GM18951 (cell line): ENCODE measurements at regions not wholly inside any gene's neighbourhood (a gene's known extent, or its start where the extent isn't known, plus 50 kb on each side); places are given as distances from the start of the nearest gene placed in this dataset.
"Not testable (repeated sequence)": the region's sequence is repeated elsewhere in the genome, so short reads cannot be mapped to it uniquely, and the experiment has no call there.

ENCODE experiments used
- POLR2A ChIP-seq: IDR thresholded peaks from 4 replicates; pipeline ENCODE4 v1.6.1; 2011; ENCODE audit warnings: mild to moderate bottlenecking; ENCODE audit not compliant: insufficient read length, insufficient read depth; ENCODE audit errors: extremely low read depth
- in situ Hi-C: fragments of 300-500 bp; cut with MboI; formaldehyde crosslinking; loops from one replicate; pipeline ENCODE4 v1.12.0; 2022; ENCODE audit warnings: low sequenced_read_pairs, mixed read lengths, inconsistent platforms; ENCODE audit not compliant: unreplicated experiment

DNA sequence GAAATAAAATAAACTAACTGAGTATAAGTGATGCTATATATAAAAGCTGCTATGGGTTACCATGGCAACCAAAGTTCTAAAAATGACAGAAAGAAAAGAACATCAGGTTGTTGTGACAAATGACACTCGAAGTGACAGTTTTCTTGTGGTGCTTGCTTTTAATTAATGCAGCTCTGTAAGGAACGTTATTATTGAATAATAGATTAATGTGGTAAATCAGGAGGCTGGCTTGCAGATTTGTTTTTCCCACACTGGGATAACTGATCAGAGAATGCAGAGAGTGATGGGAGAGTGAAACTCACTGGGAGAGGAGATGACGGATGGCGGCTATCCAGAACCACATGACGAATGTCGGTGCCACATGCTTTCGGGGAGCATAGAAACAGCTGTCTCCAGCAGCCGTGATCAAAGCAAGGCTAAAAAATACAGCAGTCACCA lies 207.0 kb upstream of the ATP10A start:
- no peak for TF ChIP-seq POLR2A
- in situ Hi-C loops: no loop called here

DNA sequence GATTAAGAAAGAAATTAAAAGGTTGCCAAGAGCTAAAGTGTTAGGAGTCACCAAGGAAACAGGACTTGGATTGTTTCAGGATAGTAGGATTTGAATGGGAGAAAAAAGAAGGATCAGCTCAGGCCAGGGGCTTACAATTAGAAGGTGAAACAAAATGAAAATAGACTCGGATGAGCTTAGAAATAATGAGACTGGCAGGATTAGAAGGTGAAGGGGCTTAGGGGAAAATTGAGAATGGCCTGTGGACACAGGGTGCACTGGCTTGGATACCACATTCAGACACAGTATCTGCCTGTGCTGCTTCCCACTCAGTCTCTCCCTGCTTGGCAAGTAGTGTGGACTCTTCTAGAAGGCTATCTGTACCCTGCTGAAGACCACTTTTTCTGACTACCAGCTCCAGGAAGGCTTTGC lies 206.1 kb upstream of the ATP10A start:
- in situ Hi-C loops: no loop called here
- TF ChIP-seq POLR2A: no peak

DNA sequence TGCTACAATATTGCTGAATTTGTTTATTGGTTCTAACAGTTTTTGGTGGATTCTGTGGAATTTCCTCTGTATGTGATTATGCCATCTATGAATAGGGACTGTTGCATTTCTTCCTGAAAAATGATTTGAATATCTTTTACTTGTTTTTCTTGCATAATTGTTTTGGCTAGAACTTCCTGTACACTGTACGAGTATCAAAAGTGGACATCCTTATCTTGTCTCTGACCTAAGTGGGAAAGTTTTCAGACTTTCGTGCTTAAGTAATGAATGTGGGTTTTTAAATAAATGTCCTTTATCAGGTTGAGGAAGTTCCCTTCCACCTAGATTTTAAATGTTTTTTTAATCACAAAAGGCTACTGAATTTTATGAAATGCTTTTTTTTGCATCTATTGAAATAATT lies 203.8 kb upstream of the ATP10A start:
- TF ChIP-seq POLR2A: no peak
- in situ Hi-C loops: no loop called here

DNA sequence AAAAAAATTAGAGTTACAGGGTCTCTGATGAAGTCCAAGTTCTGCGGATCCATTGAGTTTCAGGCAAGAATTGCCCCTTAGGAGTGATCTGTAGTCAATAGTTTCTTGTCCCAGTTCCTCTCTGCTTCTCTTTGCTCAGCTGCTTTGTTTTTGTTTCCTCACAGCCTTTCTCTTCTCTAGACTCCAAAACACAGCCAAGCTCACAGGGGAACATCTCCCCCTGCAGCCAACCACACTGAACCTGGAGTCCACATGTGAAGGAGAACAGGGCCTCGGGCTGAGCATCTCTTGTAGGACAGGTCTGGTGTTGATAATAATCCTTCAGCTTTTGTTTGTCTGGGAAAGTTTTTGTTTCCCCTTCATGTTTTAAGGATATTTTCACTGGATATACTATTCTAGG lies 202.6 kb upstream of the ATP10A start:
- no peak for TF ChIP-seq POLR2A
- in situ Hi-C loops: no loop called here

DNA sequence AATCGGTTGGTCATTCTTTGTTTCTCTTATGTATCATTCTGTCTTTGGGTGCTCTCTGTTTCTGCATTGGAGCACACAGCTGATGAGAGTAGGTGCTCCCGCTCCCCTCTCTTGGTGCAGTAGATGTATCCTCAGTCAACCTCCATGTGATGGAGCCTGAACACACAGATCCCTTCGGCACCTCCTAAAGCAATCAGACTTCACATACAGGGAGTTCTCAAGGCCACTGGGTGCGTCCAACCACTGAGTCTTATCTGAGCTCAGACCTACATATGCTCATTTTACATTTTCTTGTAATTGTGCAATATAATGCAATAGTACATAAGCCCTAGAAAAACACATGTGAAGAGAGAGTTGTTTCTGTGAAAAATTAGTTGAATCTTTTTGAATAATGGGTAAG lies 198.1 kb upstream of the ATP10A start:
- in situ Hi-C loops: no loop called here
- no peak for TF ChIP-seq POLR2A

DNA sequence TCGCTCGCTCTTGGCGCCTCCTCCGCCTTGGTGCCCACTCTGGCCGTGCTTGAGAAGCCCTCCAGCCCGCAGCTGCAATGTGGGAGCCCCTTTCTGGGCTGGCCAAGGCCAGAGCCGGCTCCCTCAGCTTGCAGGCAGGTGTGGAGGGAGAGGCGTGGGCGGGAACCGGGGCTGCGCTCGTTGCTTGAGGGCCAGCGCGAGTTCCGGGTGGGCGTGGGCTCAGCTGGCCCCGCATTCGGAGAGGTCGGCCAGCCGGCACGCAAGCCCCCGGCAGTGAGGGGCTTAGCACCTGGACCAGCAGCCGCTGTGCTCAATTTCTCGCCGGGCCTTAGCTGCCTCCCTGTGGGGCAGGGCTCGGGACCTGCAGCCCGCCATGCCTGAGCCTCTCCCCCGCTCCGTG lies 193.6 kb upstream of the ATP10A start:
- in situ Hi-C loops: not testable (repeated sequence)

DNA sequence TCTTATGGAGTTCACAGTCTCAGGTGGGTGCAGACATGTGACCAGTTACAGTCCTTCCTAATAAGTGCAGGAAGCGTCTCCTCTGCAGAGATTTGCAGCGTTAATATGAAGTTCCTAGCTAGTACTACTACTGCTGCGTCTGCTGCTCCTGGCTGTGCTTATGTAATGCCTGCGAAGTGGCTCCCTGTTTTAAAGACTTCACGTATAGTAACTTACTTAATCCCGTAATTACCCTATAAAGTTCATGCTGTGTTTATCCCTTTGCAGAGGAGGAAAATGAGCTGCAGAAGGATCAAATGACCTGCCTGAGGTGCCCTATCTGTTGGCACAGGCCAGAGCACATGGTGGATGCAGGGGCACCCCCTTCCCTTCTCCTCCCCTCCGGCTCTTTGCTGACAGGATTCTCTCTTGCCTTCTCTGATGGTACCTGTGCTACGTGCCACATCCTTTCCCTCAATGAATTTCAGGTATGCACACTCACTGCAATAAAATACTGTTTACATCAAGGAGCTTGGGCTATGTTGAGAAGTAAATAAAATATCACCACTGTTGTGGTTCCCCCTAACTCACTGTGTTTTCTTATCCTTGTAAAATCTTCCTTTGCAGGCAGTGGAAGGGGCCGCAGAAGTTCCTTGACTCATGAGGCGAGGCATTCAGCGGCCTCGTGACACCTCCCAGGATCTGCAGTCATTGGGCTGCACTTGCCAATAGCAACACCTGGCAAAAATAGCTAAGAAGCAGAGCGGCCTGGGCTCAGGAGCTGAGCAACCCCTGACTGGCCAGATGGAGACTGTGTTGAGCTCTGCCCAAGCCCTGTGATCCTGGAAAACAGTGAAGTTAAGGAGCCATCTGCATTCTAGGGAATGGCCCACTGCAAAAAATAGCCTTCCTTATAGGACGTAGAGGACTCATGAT lies 188.9 kb upstream of the ATP10A start:
- no peak for TF ChIP-seq POLR2A
- in situ Hi-C loops: no loop called here

DNA sequence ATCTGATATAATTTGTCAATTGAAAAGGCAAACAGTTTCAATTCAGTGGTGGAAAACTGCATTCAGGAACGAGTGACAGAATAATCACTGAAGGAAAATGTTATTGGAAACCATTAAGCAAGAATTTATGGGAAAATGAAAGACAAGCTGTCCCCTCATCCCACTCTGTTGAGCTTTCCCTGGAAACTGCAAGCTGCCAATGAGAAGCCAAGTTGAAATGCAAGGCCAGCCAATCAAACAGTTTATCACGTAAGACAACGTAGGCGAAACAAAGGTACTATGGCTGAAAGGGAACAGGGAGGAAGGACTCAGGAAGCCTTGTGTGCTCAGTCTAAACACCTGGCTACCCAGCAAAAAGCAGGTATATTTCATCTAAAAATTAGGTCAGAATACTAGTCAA lies 187.9 kb upstream of the ATP10A start:
- no peak for TF ChIP-seq POLR2A
- in situ Hi-C loops: no loop called here

DNA sequence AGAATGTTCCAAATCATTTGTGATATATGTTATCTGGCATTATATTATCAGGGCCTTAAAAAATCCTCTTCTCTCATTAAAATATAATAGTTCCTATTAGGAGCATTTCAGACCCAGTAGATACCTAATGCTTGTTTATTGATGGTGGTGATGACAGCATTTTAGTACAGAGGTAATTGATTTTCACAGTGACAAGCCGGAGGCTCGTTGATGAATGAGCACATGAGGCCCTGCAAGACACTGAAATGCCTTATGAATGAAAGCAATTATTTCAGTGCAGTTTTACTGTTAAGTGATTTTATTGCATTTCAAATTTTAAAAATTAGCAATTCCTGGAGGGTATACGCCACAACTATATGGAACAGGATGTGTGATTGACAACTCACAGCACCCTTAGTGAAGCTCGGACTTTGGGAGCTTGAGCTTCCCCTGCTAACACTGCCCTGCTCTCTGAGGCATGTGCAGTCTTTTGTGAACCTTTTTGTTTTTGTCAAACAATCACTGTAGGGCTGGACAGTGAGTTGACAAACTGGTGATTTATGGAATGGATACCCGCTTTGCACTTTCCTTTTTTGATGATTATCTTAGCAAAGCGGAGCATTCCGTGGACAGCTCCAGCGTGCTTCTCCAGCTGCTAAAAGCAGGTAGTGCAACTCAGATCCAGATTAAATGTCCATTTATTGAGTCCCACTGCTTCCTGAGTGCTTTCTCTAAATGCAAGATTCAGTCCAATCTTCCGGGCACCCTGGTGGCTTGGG lies 187.0 kb upstream of the ATP10A start:
- no peak for TF ChIP-seq POLR2A
- in situ Hi-C loops: no loop called here

DNA sequence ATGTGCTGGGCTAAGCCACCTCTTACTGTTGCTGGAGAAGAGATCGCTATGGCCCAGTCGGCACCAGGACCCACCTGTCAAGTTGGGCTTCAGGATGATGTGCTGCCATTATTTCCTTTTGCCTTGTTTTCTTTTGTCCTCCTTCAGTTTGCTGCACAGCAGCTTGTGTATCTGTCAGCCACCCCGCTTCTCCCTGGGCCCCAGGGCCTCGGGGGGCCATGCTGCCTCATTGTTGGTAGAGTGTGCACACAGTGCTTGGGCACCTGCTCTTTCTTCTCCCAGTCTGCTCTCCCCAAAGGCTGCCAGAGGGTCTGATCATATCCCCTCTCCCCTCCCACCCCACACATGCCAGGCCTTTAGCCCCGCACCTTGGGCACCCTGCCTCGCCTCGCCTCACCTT lies 185.5 kb upstream of the ATP10A start:
- TF ChIP-seq POLR2A: no peak
- in situ Hi-C loops: no loop called here

DNA sequence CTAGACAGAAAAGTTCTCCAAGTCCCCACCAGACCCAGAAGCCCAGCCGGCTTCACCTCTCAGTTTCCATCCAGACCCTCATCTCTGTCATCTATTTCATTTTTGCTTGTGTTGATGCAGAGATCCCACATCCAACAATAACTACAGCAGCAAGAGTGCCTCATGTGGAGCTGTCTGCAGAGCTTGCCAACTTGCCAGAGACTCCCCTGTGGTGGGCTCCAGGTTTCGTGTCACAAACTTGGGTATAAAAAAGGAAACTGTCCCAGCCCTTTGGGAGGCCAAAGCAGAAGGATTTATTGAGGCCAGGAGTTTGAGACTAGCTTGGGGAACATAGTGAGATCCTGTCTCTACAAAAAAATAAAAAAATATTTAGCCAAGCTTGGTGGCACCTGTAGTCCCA lies 182.4 kb upstream of the ATP10A start:
- in situ Hi-C loops: no loop called here
- no peak for TF ChIP-seq POLR2A

DNA sequence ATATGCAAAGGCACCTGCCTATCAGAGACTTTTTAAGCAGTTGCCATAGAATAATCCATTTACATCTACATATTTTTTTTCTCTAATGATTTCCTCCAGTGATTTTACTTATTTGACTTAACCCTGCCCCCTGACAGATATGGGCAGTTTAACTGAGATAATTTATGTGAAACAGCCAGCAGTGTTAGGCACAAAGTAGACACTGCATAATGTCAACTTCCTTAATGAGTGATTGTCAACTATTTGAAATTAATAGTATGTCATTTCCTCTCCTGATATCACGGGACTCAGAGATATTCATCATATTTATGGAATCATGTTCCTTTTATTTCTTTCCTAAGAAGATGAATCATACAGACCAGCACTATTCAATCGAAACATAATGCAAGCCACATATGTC lies 179.9 kb upstream of the ATP10A start:
- in situ Hi-C loops: no loop called here

DNA sequence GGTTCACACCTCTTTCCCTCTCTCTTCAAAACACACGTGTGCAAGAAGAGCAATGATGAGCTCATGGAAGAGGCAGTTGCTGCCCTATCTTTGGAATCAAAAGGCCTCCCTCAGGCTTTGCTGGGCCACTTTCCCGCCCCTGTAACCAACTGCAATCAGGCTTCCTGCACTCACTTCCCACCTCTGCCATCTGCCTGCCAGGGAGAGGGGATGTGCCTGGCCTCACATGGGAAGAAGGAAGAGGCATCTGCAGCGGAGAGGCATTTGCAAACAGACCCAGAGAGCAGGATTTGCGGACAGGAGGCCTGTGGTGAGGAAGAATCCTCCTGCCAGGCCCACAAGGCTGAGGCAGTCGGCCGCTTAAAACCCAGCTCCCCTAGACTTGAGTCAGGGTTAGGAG lies 175.6 kb upstream of the ATP10A start:
- TF ChIP-seq POLR2A: no peak
- in situ Hi-C loops: no loop called here

More for the DNA sequence above, 179.9 kb upstream of the ATP10A start:
- TF ChIP-seq POLR2A: no peak

DNA sequence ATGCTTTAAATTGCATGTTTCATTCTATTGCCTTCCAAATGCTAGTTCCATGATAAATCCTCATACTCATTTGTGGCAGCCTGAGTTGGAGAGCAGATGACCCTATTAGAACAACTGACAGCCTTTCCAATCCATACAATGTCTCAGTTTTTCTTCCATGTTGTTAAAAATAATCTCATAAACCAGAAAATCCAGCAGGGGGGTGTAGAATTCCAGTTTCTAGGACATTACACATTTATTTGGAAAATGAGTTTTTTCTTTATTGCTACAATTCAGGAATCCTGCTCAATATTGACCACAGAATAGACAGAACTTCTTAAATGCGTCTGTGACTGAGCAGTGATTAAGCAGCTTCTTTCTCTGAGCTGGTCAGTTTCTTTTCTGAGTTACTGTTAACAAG lies 174.2 kb upstream of the ATP10A start:
- TF ChIP-seq POLR2A: no peak
- in situ Hi-C loops: no loop called here
